ENCODE measurements at regions not wholly inside any gene's neighbourhood (a gene's known extent, or its start where the extent isn't known, plus 50 kb on each side); places are given as distances from the start of the nearest gene placed in this dataset.

DNA sequence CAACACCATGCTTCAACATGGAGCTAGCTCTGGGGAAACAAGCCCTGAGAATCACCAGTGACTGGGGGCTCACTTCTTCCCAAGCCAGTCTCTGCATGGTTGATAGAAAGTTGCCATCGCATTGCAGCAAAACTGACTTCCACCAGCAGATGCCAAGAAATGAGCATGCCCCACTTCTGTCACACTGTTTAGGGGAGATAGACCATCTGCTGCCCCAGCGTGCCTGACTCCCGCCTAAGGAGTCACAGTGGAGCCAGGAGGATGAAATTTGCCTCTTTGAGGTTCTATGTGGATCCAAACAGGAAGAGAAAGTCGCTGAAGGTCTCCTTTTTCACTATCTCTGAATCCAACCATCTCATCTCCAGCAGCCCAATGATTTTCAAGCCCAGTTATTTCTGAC, 116.7 kb upstream of the SLIT3 start:
- Histone ChIP-seq H3K36me3 (no peaks in the 10 kb centered on the region), H3K9me3 (no peaks in the 10 kb centered on the region), H3K4me1 (no peaks in the 10 kb centered on the region), H3K4me3 (no peak overlapping the region), H3K27ac (no peak overlapping the region), H3K27me3 (no peaks in the 10 kb centered on the region)
- WGBS, 2 donors (ENCODE audit: low coverage in 1 of 2) = 83% methylated on average over 3 of the region's 4 CpGs; no CpG with 5 or more reads in 1 of the 2 donors
- ATAC-seq = no peak
- no peak for TF ChIP-seq POLR2A (IDR thresholded peaks at IDR 0.05)
- no peak for TF ChIP-seq POLR2AphosphoS5 (IDR thresholded peaks at IDR 0.05)
- no peak for TF ChIP-seq EP300 (IDR thresholded peaks at IDR 0.05)
- TF ChIP-seq, protein P1, sequence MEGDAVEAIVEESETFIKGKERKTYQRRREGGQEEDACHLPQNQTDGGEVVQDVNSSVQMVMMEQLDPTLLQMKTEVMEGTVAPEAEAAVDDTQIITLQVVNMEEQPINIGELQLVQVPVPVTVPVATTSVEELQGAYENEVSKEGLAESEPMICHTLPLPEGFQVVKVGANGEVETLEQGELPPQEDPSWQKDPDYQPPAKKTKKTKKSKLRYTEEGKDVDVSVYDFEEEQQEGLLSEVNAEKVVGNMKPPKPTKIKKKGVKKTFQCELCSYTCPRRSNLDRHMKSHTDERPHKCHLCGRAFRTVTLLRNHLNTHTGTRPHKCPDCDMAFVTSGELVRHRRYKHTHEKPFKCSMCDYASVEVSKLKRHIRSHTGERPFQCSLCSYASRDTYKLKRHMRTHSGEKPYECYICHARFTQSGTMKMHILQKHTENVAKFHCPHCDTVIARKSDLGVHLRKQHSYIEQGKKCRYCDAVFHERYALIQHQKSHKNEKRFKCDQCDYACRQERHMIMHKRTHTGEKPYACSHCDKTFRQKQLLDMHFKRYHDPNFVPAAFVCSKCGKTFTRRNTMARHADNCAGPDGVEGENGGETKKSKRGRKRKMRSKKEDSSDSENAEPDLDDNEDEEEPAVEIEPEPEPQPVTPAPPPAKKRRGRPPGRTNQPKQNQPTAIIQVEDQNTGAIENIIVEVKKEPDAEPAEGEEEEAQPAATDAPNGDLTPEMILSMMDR (IDR thresholded peaks at IDR 0.05) = no peak

DNA sequence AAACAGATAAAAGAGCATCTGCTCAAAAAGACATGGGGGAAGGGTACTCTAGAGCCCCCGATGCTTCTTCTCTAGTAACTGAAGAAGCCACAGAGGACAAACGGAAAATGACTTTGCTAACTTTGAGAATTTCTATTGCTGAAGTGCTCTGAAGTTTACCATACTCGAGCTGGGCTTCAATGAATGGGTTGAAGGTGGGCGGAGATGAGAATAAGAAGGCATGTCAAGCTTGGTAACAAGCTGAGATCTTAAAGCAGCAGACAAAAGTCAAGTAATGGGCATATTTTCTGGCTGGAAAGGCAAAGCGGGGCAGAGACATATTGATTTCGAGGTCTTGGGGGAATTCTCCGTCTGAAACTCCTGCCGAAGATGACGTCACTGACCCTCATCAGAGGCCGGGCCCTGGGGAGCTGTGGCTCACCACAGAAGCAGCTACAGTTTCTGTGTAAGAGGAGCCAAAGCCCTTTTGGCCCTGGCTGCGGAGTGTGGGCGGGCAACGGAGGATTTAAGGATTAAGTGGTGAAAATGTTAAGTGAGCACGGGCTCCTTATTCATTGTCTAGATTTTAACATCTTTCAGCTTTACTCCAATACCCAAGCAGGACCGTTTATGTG, 115.8 kb upstream of the SLIT3 start:
- Histone ChIP-seq H3K27me3 (no peaks in the 10 kb centered on the region), H3K4me3 (no peak overlapping the region), H3K9me3 (no peaks in the 10 kb centered on the region), H3K36me3 (no peaks in the 10 kb centered on the region), H3K4me1 (no peaks in the 10 kb centered on the region), H3K27ac (no peak overlapping the region)
- ATAC-seq = peak; percentile 52
- WGBS, 2 donors (ENCODE audit: low coverage in 1 of 2) = 55 to 75% methylated on average over 12 to 15 of the region's 15 CpGs
- TF ChIP-seq POLR2AphosphoS5 (IDR thresholded peaks at IDR 0.05) (peak; percentile 21), POLR2A (IDR thresholded peaks at IDR 0.05) (no peak), EP300 (IDR thresholded peaks at IDR 0.05) (no peak)
- TF ChIP-seq, protein P1 (IDR thresholded peaks at IDR 0.05) = no peak

DNA sequence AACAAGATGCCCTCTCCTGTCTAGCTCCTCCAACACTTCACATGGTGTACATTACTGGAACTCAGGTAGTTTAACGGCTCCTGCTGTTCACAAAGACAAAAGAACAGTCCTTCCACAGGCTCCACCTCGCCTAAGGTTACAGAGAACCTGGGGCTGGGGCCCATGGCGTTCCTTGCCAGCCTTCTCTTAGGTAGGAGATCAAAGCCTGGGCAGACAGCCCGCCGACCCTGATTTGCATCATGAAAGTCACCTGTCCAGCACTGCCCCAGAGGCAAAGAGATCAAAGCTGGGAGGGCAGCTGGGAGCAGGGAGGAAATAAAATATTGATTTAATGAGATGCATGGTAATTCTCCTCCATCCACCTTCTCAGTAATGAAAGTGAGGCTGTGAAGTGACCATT, 115.0 kb upstream of the SLIT3 start:
- ATAC-seq = no peak
- Histone ChIP-seq H3K9me3 (no peaks in the 10 kb centered on the region), H3K27ac (no peak overlapping the region), H3K36me3 (no peaks in the 10 kb centered on the region), H3K4me1 (no peaks in the 10 kb centered on the region), H3K4me3 (no peak overlapping the region), H3K27me3 (no peaks in the 10 kb centered on the region)
- WGBS, 2 donors (ENCODE audit: low coverage in 1 of 2) = 40% methylated on average over 2 of the region's 5 CpGs; no CpG with 5 or more reads in 1 of the 2 donors
- TF ChIP-seq EP300 (IDR thresholded peaks at IDR 0.05) = no peak
- no peak for TF ChIP-seq POLR2AphosphoS5 (IDR thresholded peaks at IDR 0.05)
- TF ChIP-seq, protein P1 (IDR thresholded peaks at IDR 0.05) = no peak
- TF ChIP-seq POLR2A (IDR thresholded peaks at IDR 0.05) = no peak

DNA sequence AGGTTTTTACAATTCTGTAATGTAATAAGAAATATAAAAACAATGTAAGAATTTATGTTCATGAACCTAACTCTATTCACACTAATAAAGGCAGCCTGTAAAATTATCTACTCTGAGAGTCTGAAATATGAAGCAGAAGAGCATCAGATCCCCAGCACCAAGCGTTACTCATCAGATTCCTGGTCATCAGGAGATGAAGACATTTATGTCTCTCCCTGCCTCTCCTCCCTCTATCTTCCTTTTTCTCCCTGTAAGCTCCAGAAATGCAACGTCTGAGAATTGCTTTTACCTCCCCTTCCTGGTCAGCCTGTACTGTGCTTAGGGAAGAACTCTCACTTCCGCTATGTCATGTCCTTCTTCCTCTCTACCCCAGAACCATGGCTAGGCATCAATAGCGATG, 114.4 kb upstream of the SLIT3 start:
- H3K27me3 ChIP-seq = no peaks in the 10 kb centered on the region
- no peak overlapping the region for H3K27ac ChIP-seq
- no peak overlapping the region for H3K4me3 ChIP-seq
- no peaks in the 10 kb centered on the region for H3K36me3 ChIP-seq
- WGBS, 2 donors (ENCODE audit: low coverage in 1 of 2) = 81 to 93% methylated on average over 3 to 4 of the region's 4 CpGs
- no peaks in the 10 kb centered on the region for H3K4me1 ChIP-seq
- ATAC-seq = no peak
- no peaks in the 10 kb centered on the region for H3K9me3 ChIP-seq
- no peak for TF ChIP-seq EP300 (IDR thresholded peaks at IDR 0.05)
- TF ChIP-seq POLR2A (IDR thresholded peaks at IDR 0.05) = no peak
- TF ChIP-seq, protein P1 (IDR thresholded peaks at IDR 0.05) = no peak
- TF ChIP-seq POLR2AphosphoS5 (IDR thresholded peaks at IDR 0.05) = no peak

DNA sequence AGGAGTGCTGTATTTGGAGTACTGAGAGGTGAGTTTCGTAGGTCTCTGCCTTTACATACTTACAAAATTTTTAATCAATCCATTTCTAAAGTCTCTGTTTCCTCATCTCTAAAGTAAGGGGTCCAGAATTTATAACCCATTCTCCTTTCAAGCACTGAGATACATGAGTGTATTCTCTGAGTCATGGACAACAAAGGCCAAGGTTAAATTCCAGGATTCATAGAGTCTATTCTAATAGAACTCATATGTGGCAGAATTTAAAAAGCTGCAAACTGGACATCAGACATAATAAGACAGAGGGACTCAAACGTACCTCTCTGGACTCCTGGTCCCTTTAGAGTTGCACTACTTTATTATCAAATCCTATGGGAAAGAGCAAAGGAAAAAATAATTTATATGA, 112.5 kb upstream of the SLIT3 start:
- H3K9me3 ChIP-seq = no peaks in the 10 kb centered on the region
- no peaks in the 10 kb centered on the region for H3K36me3 ChIP-seq
- 76 to 100% methylated on average over 1 to 2 of the region's 2 CpGs for WGBS, 2 donors (ENCODE audit: low coverage in 1 of 2)

More for the DNA sequence above, 112.5 kb upstream of the SLIT3 start:
- Histone ChIP-seq H3K4me1 (no peaks in the 10 kb centered on the region), H3K4me3 (no peak overlapping the region), H3K27me3 (no peaks in the 10 kb centered on the region), H3K27ac (no peak overlapping the region)
- no peak for TF ChIP-seq POLR2AphosphoS5 (IDR thresholded peaks at IDR 0.05)
- TF ChIP-seq POLR2A (IDR thresholded peaks at IDR 0.05) = no peak
- TF ChIP-seq, protein P1 (IDR thresholded peaks at IDR 0.05) = no peak
- no peak for TF ChIP-seq EP300 (IDR thresholded peaks at IDR 0.05)
- no peak for ATAC-seq

All from gastroesophageal sphincter (tissue), 4 donors.